ENCODE measurements at regions not wholly inside any gene's neighbourhood (a gene's known extent, or its start where the extent isn't known, plus 50 kb on each side); places are given as distances from the start of the nearest gene placed in this dataset.

GRCh38 chr11:116576526-116576925 lies 196.3 kb downstream of the BUD13 start:
- no peak for ATAC-seq (ENCODE audit: low read depth in 2 of 2)
- peaks cover 0 to 6% (median 0%) of the 10 kb centered on the region in 7 donors for H3K9me3 Mint-ChIP-seq
- H3K36me3 Mint-ChIP-seq: no peaks in the 10 kb centered on the region
- peaks cover 26 to 41% (median 40%) of the 10 kb centered on the region in 3 donors for H3K27me3 Mint-ChIP-seq
- no peaks in the 10 kb centered on the region for H3K4me1 Mint-ChIP-seq
- DNase-seq: no peak
- H3K4me3 Mint-ChIP-seq: no peak overlapping the region
- no peak overlapping the region for H3K27ac Mint-ChIP-seq

- H3K9me3 Mint-ChIP-seq: peaks cover 0 to 15% (median 12%) of the 10 kb centered on the region in 7 donors
- peaks cover 6 to 20% (median 17%) of the 10 kb centered on the region in 3 donors for H3K27me3 Mint-ChIP-seq
- peaks cover 0 to 9% of the 10 kb centered on the region in 2 donors for H3K36me3 Mint-ChIP-seq
- ATAC-seq (ENCODE audit: low read depth in 2 of 2) (no peak), DNase-seq (no peak)
- no peak overlapping the region for H3K27ac Mint-ChIP-seq
- H3K4me1 Mint-ChIP-seq: no peaks in the 10 kb centered on the region
- no peak overlapping the region for H3K4me3 Mint-ChIP-seq
These were observed 205.0 kb downstream of the BUD13 start for GRCh38 chr11:116567721-116568242.

- DNase-seq: no peak
These were observed 209.1 kb downstream of the BUD13 start for GRCh38 chr11:116563712-116564047.

GRCh38 chr11:116563028-116563711 lies 209.6 kb downstream of the BUD13 start:
- H3K4me1 Mint-ChIP-seq: no peaks in the 10 kb centered on the region

More at GRCh38 chr11:116563712-116564047, 209.1 kb downstream of the BUD13 start:
- Mint-ChIP-seq H3K27me3 (peaks cover 0 to 20% (median 12%) of the 10 kb centered on the region in 3 donors), H3K9me3 (peaks cover 0 to 15% (median 12%) of the 10 kb centered on the region in 7 donors), H3K36me3 (peaks cover 0 to 9% of the 10 kb centered on the region in 2 donors), H3K4me1 (no peaks in the 10 kb centered on the region), H3K4me3 (no peak overlapping the region), H3K27ac (peak overlapping the region in 1 of 6 donors; percentile 49)
- no peak for ATAC-seq (ENCODE audit: low read depth in 2 of 2)

GRCh38 chr11:116560589-116560988 lies 212.2 kb downstream of the BUD13 start:
- Mint-ChIP-seq H3K4me3 (no peak overlapping the region), H3K27ac (no peak overlapping the region), H3K9me3 (peaks cover 2 to 18% (median 12%) of the 10 kb centered on the region in 7 donors), H3K36me3 (peaks cover 0 to 5% of the 10 kb centered on the region in 2 donors), H3K27me3 (peaks cover 0 to 16% (median 11%) of the 10 kb centered on the region in 3 donors), H3K4me1 (no peaks in the 10 kb centered on the region)
- ATAC-seq (ENCODE audit: low read depth in 2 of 2): no peak
- no peak for DNase-seq

More at GRCh38 chr11:116563028-116563711, 209.6 kb downstream of the BUD13 start:
- Mint-ChIP-seq H3K27ac (peak overlapping the region in 1 of 6 donors; percentile 3), H3K36me3 (peaks cover 0 to 9% of the 10 kb centered on the region in 2 donors), H3K27me3 (peaks cover 0 to 20% (median 16%) of the 10 kb centered on the region in 3 donors), H3K9me3 (peaks cover 0 to 15% (median 12%) of the 10 kb centered on the region in 7 donors), H3K4me3 (no peak overlapping the region)
- ATAC-seq (ENCODE audit: low read depth in 2 of 2) (no peak), DNase-seq (no peak)

GRCh38 chr11:116558504-116559211 lies 214.1 kb downstream of the BUD13 start:
- no peak overlapping the region for H3K27ac Mint-ChIP-seq
- no peak for ATAC-seq (ENCODE audit: low read depth in 2 of 2)
- DNase-seq: no peak
- no peaks in the 10 kb centered on the region for H3K4me1 Mint-ChIP-seq
- no peaks in the 10 kb centered on the region for H3K36me3 Mint-ChIP-seq
- H3K9me3 Mint-ChIP-seq: peaks cover 0 to 29% (median 15%) of the 10 kb centered on the region in 7 donors
- H3K4me3 Mint-ChIP-seq: no peak overlapping the region
- H3K27me3 Mint-ChIP-seq: peaks cover 0 to 11% (median 8%) of the 10 kb centered on the region in 3 donors

- peaks cover 0 to 29% (median 15%) of the 10 kb centered on the region in 7 donors for H3K9me3 Mint-ChIP-seq
- no peak overlapping the region for H3K27ac Mint-ChIP-seq
- peaks cover 0 to 5% (median 0%) of the 10 kb centered on the region in 3 donors for H3K27me3 Mint-ChIP-seq
These were observed 215.5 kb downstream of the BUD13 start for GRCh38 chr11:116557282-116557681.

GRCh38 chr11:116556483-116556882 lies 216.3 kb downstream of the BUD13 start:
- DNase-seq: no peak
- peaks cover 0 to 5% (median 0%) of the 10 kb centered on the region in 3 donors for H3K27me3 Mint-ChIP-seq

More at GRCh38 chr11:116557282-116557681, 215.5 kb downstream of the BUD13 start:
- no peaks in the 10 kb centered on the region for H3K4me1 Mint-ChIP-seq
- no peaks in the 10 kb centered on the region for H3K36me3 Mint-ChIP-seq
- no peak overlapping the region for H3K4me3 Mint-ChIP-seq
- no peak for ATAC-seq (ENCODE audit: low read depth in 2 of 2)
- DNase-seq: no peak

GRCh38 chr11:116553482-116553881 lies 219.3 kb downstream of the BUD13 start:
- peaks cover 2 to 39% (median 15%) of the 10 kb centered on the region in 7 donors for H3K9me3 Mint-ChIP-seq
- peaks cover 0 to 9% of the 10 kb centered on the region in 2 donors for H3K36me3 Mint-ChIP-seq
- H3K4me3 Mint-ChIP-seq: no peak overlapping the region
- H3K4me1 Mint-ChIP-seq: no peaks in the 10 kb centered on the region
- no peak for ATAC-seq (ENCODE audit: low read depth in 2 of 2)
- H3K27ac Mint-ChIP-seq: no peak overlapping the region
- H3K27me3 Mint-ChIP-seq: peaks cover 0 to 10% (median 4%) of the 10 kb centered on the region in 3 donors
- DNase-seq: no peak

More at GRCh38 chr11:116556483-116556882, 216.3 kb downstream of the BUD13 start:
- H3K4me1 Mint-ChIP-seq: no peaks in the 10 kb centered on the region
- ATAC-seq (ENCODE audit: low read depth in 2 of 2): no peak
- peaks cover under 1 to 29% (median 15%) of the 10 kb centered on the region in 7 donors for H3K9me3 Mint-ChIP-seq
- H3K4me3 Mint-ChIP-seq: no peak overlapping the region
- H3K36me3 Mint-ChIP-seq: no peaks in the 10 kb centered on the region
- no peak overlapping the region for H3K27ac Mint-ChIP-seq

- DNase-seq: no peak
- Mint-ChIP-seq H3K36me3 (peaks cover 0 to 9% of the 10 kb centered on the region in 2 donors), H3K27me3 (peaks cover 0 to 10% (median 0%) of the 10 kb centered on the region in 3 donors), H3K4me1 (no peaks in the 10 kb centered on the region), H3K27ac (no peak overlapping the region), H3K4me3 (no peak overlapping the region), H3K9me3 (peaks cover 2 to 37% (median 13%) of the 10 kb centered on the region in 7 donors)
- ATAC-seq (ENCODE audit: low read depth in 2 of 2): no peak
These were observed 221.2 kb downstream of the BUD13 start for GRCh38 chr11:116551576-116551975.

GRCh38 chr11:116548256-116548655 lies 224.5 kb downstream of the BUD13 start:
- DNase-seq (no peak), ATAC-seq (ENCODE audit: low read depth in 2 of 2) (no peak)
- peaks cover 2 to 10% (median 5%) of the 10 kb centered on the region in 7 donors for H3K9me3 Mint-ChIP-seq
- H3K4me1 Mint-ChIP-seq: no peaks in the 10 kb centered on the region
- H3K27ac Mint-ChIP-seq: no peak overlapping the region
- H3K36me3 Mint-ChIP-seq: peaks cover 0 to 9% of the 10 kb centered on the region in 2 donors
- H3K27me3 Mint-ChIP-seq: peaks cover 0 to 10% (median 0%) of the 10 kb centered on the region in 3 donors
- no peak overlapping the region for H3K4me3 Mint-ChIP-seq

GRCh38 chr11:116547571-116547970 lies 225.2 kb downstream of the BUD13 start:
- peaks cover 2 to 10% (median 5%) of the 10 kb centered on the region in 7 donors for H3K9me3 Mint-ChIP-seq
- H3K27ac Mint-ChIP-seq: no peak overlapping the region
- H3K27me3 Mint-ChIP-seq: peaks cover 0 to 10% (median 0%) of the 10 kb centered on the region in 3 donors
- peaks cover 0 to 9% of the 10 kb centered on the region in 2 donors for H3K36me3 Mint-ChIP-seq
- ATAC-seq (ENCODE audit: low read depth in 2 of 2) (no peak), DNase-seq (no peak)
- H3K4me1 Mint-ChIP-seq: no peaks in the 10 kb centered on the region
- H3K4me3 Mint-ChIP-seq: no peak overlapping the region

GRCh38 chr11:116545912-116546311 lies 226.9 kb downstream of the BUD13 start:
- Mint-ChIP-seq H3K4me1 (no peaks in the 10 kb centered on the region), H3K9me3 (peaks cover 2 to 10% (median 5%) of the 10 kb centered on the region in 7 donors), H3K4me3 (no peak overlapping the region), H3K27ac (no peak overlapping the region), H3K36me3 (peaks cover 0 to 9% of the 10 kb centered on the region in 2 donors), H3K27me3 (peaks cover 0 to 10% (median 0%) of the 10 kb centered on the region in 3 donors)
- DNase-seq: no peak
- ATAC-seq (ENCODE audit: low read depth in 2 of 2): no peak
